WERI-Rb-1 (cell line): ENCODE measurements at regions not wholly inside any gene's neighbourhood (a gene's known extent, or its start where the extent isn't known, plus 50 kb on each side); places are given as distances from the start of the nearest gene placed in this dataset.
"Not testable (repeated sequence)": the region's sequence is repeated elsewhere in the genome, so short reads cannot be mapped to it uniquely, and the experiment has no call there.

Experiments used
- DNase-seq: peaks from one replicate; pipeline ENCODE4 v3.0.0-alpha.2; 2020
- H3K27ac ChIP-seq: fragments of 250-450 bp; sonication (Bioruptor Pico); 2 replicates; pipeline ENCODE4 v1.5.1; 2020; ENCODE audit warnings: mild to moderate bottlenecking, moderate library complexity
- H3K27me3 ChIP-seq: fragments of 250-450 bp; sonication (Bioruptor Pico); 2 replicates; pipeline ENCODE4 v1.5.1; 2021; ENCODE audit warnings: mild to moderate bottlenecking, low read depth, moderate library complexity; ENCODE audit not compliant: insufficient read depth, severe bottlenecking
- H3K36me3 ChIP-seq: fragments of 250-450 bp; sonication (Bioruptor Pico); 2 replicates; pipeline ENCODE4 v1.5.1; 2020; ENCODE audit warnings: mild to moderate bottlenecking, moderate library complexity
- H3K4me3 ChIP-seq: 2 replicates; pipeline ENCODE4 v1.5.1; 2011; ENCODE audit warnings: low read depth, mild to moderate bottlenecking, control low read depth, low read length
- H3K9me3 ChIP-seq: fragments of 250-450 bp; sonication (Bioruptor Pico); 2 replicates; pipeline ENCODE4 v1.5.1; 2021; ENCODE audit warnings: mild to moderate bottlenecking, moderate library complexity; ENCODE audit not compliant: severe bottlenecking
- CTCF ChIP-seq: IDR thresholded peaks from 2 replicates; pipeline ENCODE4 v1.5.1; 2011; ENCODE audit warnings: low read depth, mild to moderate bottlenecking, control low read depth, inconsistent platforms, low read length

DNA sequence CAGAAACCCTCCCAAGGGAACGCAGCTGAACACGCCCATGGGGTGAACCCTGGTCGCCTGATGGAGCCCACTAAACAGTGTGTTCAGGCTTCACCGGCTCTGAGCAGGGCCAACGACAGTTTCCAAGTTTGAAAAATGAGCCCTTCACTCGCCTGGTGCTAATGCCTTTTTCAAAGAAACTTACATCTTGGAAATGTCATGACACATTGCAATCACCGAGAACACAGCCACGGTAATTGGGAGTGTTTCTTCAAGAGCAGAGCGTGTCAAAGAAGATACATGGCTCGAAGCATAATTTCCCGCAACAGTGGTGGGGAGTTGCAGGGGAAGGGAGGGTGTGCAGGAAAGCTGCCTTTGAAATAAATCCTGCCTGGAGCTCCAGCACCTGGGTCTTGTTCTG lies 463.2 kb downstream of the TMEM114 start:
- Histone ChIP-seq H3K27ac (no peak overlapping the region), H3K9me3 (no peaks in the 10 kb centered on the region), H3K36me3 (no peaks in the 10 kb centered on the region), H3K4me3 (no peak overlapping the region), H3K27me3 (no peaks in the 10 kb centered on the region)
- DNase-seq = no peak
- TF ChIP-seq CTCF = no peak

- Histone ChIP-seq H3K27ac (no peak overlapping the region), H3K4me3 (no peak overlapping the region), H3K27me3 (no peaks in the 10 kb centered on the region), H3K36me3 (no peaks in the 10 kb centered on the region), H3K9me3 (no peaks in the 10 kb centered on the region)
- DNase-seq = no peak
- TF ChIP-seq CTCF = no peak
Measured at GRCh38 chr16:8126313-8126712, 464.0 kb downstream of the TMEM114 start.

DNA sequence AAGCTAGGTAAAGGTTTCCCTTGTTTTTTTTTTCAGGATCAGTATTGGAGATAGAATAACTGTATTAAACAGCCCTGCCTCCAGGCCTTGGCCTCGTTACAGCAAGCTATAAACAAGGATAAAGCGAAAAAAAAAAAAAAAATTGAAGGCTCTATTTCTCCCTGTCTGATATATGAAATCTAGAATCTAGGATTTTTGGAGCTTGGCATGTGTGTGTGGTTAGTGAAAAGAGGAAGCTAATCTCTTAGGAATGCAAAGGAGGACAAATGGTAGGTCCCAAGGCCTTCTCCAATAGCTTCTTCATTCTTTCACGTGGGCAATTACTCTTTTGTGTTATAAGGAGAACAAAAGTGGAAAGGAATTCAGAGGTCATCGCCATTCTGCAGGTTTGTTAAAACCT lies 470.3 kb downstream of the TMEM114 start:
- Histone ChIP-seq H3K27me3 (no peaks in the 10 kb centered on the region), H3K27ac (no peak overlapping the region), H3K9me3 (no peaks in the 10 kb centered on the region), H3K4me3 (no peak overlapping the region), H3K36me3 (no peaks in the 10 kb centered on the region)
- no peak for DNase-seq
- no peak for TF ChIP-seq CTCF

- Histone ChIP-seq H3K27ac (no peak overlapping the region), H3K27me3 (no peaks in the 10 kb centered on the region), H3K4me3 (no peak overlapping the region), H3K9me3 (peaks cover 3% of the 10 kb centered on the region), H3K36me3 (no peaks in the 10 kb centered on the region)
- TF ChIP-seq CTCF = no peak
- DNase-seq = no peak
Measured at GRCh38 chr16:8115814-8116213, 474.5 kb downstream of the TMEM114 start.

DNA sequence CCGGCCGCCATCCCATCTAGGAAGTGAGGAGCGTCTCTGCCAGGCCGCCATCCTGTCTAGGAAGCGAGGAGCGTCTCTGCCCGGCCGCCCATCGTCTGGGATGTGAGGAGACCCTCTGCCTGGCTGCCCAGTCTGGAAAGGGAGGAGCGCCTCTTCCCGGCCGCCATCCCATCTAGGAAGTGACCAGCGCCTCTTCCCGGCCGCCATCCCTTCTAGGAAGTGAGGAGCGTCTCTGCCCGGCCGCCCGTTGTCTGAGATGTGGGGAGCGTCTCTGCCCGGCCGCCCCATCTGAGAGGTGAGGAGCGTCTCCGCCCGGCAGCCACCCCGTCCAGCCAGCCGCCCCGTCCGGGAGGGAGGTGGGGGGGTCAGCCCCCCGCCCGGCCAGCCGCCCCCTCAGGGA lies 475.4 kb downstream of the TMEM114 start:
- DNase-seq, H3K36me3 ChIP-seq, H3K4me3 ChIP-seq, H3K9me3 ChIP-seq, H3K27me3 ChIP-seq, H3K27ac ChIP-seq: not testable (repeated sequence)

- no peak for TF ChIP-seq CTCF
- no peak overlapping the region for H3K4me3 ChIP-seq
- H3K27ac ChIP-seq = no peak overlapping the region
- peaks cover 3% of the 10 kb centered on the region for H3K9me3 ChIP-seq
- no peaks in the 10 kb centered on the region for H3K27me3 ChIP-seq
- DNase-seq = no peak
- H3K36me3 ChIP-seq = no peaks in the 10 kb centered on the region
Measured at GRCh38 chr16:8113843-8114242, 476.5 kb downstream of the TMEM114 start.
